GM19455 (cell line): ENCODE measurements at regions not wholly inside any gene's neighbourhood (a gene's known extent, or its start where the extent isn't known, plus 50 kb on each side); places are given as distances from the start of the nearest gene placed in this dataset.

Experiments used
- ATAC-seq: cut with Tn5 transposase; IDR thresholded peaks from one replicate; pipeline ENCODE4 v1.9.1; 2021; ENCODE audit not compliant: unreplicated experiment

DNA sequence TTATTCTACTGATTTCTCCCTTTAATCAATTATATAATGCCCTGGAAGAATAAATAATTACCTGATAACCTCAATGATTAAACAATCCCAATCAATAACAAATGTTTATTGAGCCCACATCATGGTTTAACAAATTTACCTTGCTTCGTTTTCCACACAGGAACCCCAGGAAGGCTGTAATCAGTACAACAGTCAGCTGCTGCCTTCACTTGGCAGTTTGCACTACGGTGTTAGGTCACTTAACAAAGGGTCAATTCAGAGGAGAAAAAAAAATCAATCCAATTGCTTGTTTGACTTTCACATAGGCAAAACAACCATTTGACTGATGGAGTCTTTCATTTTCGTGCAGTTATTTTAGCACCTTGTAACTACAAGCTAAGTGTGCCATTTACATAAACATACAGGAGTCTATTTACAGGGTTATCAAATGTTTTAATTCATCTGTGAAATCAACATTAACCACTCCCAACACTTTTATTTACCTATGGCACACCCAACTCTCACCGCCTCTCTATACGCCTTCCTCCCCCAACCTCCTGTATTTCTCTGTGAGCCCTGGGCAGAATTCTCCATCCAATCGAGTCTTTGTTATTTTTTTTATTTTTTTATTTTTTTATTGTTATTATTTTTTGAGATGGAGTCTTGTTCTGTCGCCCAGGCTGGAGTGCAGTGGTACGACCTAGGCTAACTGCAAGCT lies 140.4 kb upstream of the TAB2 start:
- ATAC-seq: no peak

DNA sequence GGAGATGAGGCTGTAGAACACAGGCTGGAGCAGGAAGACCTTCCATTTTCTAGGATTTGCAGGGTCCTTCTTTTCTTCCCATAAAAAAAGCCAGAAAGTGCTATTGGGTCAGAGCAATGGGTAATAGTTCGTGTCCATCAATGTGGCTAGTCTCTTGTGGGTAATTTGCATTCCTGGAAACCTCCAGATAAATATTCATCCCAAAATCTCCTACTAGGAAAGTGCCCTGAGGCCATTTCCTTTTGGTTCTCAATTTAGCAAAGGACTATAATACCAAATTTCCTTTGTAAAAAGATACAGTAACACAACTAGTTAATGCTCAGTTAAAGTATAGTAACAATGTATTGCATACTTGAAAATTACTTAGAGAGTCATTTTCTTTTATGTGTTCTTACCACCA lies 138.1 kb upstream of the TAB2 start:
- no peak for ATAC-seq

DNA sequence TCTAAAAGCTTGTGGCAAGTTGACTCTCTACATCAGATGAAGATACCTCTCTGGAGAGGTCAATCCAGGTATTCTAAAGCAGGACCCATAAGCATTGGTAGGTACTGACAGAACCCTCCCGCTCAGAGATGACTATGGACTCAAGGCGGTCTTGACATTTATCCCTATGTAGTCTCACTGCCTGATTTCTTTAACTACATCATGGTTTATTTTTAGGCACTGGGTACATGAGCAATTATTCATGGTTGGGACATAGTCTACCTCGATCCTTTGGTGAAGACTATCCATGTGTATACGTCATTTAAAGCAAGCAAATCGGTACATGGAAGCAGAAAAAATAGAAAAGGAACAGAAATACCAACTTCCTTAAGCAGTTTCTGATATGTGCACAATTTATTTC lies 136.2 kb upstream of the TAB2 start:
- ATAC-seq: no peak

DNA sequence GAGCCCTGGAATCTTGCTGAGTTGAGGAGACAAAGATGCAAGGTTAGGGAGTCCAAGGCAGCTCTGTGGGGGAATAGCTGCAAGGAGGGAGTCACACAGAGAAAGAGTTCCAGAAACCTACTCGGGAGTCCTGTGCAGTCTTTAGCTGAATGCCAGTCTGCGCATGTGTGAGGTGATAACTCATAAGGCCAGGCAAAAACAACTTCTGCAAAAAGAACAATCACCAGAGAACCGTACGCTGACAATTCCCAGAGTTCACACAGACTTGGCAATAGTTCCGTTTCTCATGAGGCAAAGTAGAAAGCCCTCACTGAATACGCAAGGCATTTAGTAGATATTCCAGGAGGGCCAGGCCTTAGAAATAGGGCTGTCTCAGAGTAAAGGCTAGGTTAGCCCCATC lies 135.2 kb upstream of the TAB2 start:
- no peak for ATAC-seq

DNA sequence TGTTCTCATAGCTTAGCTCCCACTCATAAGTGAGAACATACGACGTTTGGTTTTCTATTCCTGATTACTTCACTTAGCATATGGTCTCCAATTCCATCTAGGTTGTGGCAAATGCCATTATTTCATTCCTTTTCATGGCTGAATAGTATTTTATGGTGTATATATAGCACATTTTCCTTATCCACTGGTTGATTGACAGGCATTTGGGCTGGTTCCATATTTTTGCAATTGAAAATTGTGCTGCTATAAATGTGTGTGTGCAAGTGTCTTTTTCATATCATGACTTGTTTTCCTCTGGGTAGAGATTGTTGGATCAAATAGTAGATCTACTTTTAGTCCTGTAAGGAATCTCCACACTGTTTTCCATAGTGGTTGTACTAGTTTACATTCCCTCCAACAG lies 133.0 kb upstream of the TAB2 start:
- ATAC-seq: no peak

DNA sequence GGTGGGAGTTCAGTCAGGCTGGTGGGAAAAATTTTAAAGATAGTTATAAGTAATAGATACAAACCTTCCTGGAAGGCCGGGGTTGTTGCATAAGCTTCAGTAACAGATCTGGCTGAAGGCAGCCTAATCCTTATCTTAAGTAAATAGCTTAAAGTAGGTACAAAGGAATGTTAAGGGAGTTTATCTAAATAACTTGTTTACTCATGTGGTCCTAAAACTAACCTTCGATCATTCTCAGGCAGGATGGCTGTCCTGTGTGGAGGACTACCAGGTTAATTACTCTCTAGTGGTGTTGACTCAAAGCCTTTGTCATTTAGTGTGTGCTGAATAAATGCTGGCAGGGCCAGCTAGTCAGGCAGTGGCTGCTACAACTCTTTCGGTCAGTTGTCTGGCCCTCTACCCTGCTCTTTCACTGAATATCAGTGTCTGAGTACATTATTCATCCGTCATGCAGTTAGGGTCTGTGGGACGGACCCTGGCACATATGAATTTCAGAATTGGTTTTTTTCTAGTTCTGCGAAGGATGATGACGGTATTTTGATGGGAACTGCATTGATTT lies 131.6 kb upstream of the TAB2 start:
- no peak for ATAC-seq

DNA sequence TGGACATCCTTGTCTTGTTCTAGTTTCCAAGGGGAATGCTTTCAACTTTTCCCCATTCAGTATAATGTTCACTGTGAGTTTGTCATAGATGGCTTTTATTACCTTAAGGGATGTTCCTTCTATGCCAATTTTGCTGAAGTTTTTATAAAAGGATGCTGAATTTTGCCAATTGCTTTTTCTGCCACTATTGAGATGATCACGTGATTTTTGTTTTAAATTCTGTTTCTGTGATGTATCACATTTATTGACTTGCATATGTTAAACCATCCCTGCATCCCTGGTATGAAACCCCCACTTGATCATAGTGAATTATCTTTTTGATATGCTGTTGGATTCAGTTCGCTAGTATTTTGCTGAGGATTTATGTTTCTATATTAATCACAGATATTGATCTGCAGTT lies 130.6 kb upstream of the TAB2 start:
- no peak for ATAC-seq

DNA sequence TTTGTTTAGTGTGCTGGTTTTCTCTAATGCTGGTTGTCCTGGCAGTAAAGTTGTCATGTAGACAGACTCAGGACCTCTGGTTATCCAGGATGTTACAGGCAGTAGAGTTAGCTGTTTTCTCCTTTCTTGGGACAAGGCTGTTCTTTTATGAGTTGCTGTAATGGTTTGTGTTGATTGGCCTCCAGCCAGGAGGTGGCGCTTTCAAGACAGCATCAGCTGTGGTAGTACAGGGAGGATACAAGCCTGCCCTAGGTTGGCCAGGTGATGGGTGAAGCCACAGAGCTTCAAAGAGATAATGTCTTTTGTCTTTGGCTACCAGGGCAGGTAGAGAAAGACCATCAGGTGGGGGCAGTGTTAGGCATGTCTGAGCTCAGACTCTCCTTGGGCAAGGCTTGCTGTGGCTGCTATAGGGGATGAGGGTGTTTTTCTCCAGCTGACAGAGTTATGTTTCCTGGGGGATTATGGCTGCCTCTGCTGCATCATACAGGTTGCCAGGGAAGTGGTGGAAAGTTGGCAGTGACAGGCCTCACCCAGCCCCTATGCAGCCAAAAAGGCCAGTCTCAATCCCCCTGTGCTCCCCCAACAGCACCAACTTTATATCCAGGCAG lies 127.2 kb upstream of the TAB2 start:
- ATAC-seq: no peak

DNA sequence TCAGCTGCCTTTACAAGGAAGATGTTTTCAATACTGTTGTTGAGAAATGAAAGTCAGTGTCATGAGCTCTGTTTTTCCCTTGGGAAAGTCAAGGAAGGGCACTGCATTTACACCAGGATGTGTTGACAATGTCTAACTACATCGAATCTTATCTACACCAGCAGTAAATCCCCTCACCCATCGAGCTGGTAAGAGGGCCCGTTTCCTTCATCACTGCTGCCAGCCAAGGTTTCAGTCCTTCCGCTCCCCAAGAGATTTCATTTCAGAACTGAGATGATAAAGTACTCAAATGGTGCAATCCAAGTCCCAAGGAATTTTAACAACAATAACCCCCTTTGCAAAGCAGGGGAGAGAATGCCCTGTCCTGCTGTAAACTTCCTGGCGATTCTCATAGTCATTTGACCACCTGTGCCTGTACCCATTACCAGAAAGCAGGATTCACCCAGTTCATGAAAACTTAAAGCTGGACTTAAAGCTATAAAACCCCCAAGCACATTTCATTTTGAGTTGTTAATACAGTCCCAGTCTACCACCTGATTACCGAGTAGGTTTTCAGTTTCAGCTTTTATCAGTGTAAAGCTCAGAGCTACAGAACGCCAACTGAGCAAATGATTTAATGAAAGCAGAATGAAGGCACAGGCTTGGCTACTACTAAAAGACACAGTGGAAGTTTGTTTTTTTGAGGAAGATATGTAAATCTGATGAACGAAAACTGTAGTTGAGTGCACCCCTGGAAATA lies 122.5 kb upstream of the TAB2 start:
- no peak for ATAC-seq

DNA sequence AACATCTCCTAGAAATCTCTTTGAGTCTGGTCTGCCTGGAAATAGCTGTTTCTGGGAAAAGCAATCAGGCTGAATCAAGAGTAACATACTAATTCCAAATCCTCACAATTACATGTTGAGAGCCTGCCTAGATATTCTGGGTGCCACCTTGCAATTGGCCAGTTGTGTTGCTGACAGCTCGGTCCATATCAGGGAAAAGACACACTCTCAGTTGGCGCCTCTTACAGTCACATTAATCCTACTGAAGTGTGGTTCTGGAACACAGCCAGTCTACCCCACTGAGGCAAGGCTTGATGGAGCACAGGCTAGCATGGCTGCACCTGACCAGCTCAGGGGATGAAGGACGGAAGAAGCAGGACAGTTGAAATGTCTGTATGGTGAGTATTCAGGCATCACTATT lies 121.4 kb upstream of the TAB2 start:
- no peak for ATAC-seq

DNA sequence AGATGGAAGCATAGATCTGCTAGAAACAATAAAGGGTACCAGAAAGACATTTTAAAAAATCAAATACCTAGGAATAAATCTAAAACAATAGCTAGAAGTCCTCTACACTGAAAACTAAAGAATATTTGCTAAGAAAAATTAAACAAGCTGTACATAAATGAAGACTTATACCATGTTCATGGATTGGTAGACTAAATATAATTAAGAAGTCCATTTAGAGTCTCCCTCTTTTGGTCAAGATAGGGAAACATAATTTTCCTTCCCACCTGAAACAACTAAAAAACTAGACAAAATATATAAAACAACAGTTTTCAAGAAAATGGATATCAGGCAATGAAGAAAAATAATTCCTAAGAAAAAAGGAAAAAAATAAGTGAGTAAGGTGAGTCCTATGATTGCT lies 120.0 kb upstream of the TAB2 start:
- ATAC-seq: no peak

DNA sequence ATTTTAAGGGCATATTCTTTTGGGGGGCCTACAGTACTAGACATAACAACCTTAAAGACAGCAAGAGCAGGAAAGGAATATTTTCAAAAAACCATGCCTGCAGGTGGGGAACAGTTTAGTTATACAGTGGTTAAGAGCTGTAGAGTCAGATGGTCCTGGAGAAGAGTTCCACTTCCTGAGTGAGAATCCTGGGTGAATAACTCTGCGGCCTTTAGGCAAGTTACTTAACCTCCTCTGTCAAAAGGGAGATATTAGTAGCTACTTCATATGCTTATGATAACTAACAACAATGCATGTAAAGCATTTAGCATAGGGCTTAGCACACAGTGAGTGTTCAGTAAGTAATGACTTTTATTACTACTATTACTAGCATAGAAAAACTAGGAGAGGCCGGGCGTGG lies 119.2 kb upstream of the TAB2 start:
- no peak for ATAC-seq

DNA sequence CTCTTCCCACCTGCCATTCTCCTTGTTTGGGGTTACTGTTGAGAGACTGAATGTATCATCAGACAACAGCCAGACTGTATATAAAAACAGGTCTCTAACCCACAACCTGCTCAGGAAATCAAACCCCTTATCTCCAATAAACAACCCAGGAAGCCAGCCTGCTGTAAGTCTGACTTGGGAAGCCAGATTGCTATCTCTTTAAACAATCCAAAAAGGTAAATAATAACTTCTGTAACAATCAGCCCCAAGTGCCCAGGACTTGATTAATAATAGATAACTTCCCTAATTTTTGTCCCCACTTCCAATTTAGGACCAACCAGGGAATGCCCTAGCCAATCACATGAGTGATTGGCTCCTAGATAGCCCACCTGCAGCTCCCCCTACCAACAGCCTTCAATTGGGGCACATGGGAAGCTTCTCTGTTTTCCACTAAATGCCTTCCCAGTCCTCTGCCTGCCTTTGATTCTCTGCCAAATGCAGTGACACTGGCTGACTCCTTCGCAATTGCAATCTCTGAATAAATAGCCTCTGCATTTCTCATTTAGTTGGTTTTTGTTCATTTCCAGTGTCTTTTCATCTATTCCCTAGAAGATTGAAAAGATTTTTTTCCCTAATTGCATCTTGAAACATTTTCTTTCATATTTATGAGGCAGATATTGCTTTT lies 117.1 kb upstream of the TAB2 start:
- ATAC-seq: no peak

DNA sequence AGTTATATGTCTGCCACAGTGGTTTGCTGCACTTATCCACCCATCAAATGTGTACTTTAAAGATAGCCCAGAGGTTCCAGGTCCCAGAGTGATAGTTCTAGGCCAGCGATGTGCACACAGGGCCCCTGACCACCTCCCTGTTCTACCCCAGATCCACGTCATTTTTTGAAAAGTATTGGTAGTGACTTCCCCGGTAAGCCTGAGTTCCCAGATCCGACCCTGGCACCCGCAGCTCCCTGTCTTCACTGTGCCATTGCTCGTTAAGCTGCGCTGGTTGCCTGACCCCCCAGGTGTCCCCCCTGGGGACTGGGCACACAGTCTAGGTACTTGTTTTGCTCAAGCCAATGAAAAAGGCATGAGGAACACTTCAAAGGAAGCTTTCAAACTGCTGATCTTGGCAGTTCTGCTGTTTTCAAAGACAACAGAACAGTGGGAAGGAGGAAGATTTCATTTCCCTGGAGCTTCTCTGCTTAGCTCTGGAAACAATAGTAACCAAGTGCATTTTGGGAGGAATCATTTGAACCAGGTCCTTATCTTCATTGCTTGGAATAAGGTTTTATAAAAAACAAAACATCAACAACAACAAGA lies 116.3 kb upstream of the TAB2 start:
- ATAC-seq: no peak

DNA sequence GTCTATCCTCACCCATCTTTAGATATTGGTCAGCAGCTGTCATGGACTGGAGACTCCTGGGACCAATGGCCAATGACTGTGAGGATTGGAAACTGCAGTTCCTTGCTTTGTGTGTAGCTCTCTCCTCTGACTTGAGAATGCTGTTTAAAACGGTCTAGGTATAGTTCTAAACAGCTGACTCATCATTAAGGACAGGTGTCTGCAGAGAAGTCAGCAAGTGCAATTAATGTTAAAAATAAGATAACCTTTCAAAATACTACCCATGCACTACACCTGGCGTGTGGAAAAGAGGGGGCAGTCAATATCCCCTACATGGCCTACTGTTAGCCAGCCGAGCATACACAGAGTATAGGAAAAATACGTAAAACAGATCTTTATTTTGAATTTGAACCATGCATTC lies 115.4 kb upstream of the TAB2 start:
- ATAC-seq: no peak

DNA sequence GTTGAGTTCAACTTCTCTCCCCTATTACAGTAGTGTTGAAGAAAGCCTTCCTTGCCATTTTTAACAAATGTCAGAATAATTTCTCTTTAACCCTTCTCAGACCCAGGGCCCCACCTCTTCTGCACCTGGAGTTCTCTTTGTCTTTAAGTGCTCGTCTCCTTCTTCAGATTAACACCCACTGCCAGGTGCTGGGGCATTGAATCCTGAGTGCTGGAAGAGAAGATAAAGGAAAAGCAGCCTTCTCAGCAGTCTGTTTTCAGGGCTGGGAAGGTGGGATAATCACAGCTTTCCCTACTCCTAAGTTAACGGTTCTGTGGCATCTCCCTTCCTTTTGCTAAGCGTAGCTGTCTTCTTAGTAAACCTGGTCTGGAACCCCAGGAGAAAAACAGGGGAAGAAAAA lies 114.6 kb upstream of the TAB2 start:
- no peak for ATAC-seq

DNA sequence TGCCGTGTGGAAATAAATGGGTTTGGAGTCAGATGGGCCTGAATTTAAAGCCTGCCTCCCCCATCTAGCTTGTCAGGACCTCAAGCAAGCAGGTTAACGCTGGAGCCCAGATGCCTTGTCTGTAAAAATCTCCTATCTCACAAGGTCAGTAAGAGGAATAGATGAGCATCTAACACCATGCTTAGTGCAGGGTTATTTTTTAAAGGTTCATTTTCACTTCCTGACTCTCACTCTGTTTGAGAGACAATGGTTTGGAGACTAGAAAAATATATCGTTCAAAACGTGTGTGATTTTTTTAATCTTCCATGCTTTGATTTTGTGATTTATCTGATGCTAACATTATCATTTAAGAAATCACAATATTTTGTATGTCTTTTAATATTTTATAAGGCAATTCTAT lies 114.0 kb upstream of the TAB2 start:
- no peak for ATAC-seq

DNA sequence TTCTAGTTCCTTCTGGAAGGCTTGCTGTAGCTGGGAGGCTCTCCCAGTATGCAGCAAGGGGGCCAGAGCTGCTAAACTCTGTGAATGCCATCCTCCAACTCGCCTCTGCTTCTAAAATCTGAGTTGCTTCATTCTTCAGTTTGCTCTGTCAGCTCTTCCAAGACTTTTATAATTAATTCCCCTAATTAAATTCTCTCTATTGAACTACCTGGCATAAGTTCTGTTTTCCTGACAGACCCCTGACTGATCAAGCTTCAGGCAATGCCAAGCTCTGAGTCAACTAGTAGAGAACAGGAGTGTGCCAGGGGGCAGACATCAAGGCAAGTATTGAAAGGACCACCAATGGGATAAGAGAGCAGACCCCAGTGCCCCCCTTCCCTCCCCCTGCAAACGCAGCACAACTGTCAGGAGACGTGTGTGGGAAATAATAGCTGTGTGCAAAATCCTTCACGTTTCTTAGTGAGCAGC lies 109.3 kb upstream of the TAB2 start:
- ATAC-seq: no peak

DNA sequence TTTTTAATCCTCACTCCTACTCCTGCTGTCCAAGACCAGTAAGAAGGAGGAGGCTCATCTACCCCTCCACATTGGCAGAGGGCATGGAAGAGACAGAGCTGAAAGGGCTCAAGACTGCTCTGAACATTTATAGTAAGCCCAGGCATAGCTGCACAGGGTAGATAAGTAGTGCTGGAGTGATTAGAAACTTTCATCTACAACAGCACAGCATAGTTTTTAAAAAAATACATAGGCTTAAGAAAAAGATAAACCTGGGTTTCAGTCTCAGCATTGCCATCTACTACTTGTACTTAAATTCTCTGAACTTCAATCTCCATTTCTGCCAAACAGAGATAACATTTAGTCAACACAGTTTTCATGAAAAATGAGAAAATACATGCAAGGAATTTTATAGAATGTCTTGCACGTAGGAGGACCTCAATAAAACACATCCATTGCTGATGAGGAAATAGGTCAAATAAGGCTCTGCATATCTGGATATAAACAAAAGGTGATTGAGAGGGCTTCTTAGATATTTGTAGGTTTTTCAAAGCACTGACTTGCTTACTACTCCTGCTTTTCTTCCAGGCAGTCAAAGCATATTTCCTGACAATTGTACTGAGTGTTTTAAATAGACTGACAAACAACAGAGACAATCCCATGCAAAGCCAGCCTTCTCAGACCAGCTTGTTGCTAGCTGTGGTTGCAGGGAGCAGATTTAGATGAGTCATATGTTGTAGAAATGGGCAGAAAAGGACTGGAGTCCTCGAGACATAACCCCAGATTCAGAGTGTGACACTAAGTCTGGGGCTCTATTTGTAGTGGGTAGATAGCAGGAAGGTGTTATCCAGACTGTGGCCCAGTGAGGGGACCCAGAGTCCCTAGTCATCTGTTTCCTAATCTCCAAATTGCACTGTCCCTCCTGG lies 107.4 kb upstream of the TAB2 start:
- ATAC-seq: no peak

DNA sequence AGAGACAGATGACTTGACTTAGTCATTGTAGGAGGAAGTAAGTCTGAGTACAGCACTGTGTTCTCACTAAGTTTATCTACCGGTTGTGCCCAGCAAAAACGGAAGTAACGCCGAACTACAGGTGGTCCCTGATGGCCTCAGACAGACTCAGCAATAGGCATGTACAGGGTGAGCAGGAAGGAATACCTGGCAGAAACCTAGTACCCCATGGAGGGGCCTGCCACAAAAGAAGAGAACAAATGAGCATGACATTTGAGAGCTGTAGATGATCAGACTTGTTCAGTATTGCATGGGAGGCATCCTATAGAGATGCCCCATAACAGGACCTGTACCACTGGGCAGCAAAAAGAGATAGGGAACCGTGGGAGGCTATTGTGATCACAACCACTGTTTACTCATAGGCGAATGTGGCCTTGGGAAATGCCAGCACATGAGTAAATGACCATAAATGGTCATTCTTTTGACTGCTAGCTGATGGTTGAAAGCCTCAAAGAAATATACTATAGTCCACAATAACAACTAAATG lies 106.4 kb upstream of the TAB2 start:
- ATAC-seq: peak; percentile 74
